ENCODE measurements at regions not wholly inside any gene's neighbourhood (a gene's known extent, or its start where the extent isn't known, plus 50 kb on each side); places are given as distances from the start of the nearest gene placed in this dataset.

DNA sequence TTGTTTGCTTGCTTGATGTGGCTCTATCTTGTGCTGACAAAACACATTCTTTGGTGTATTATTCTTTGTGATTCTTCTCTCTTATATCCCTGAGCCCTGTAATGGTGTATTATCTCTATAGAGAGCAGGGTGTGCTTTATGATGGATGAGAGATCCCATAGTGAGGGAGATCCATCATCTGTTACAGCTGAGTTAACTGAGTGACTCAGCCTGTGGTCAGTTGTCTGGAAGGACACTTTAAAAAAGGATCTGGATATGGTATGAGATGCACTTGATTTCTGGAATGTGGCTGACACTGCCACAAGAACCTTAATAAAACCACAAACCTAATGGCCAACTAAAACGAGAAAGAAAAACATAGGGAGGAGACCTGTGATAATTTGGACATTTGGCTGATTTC, 461.4 kb upstream of the SYT1 start:
- Histone ChIP-seq H3K9me3 (ENCODE audit: control insufficient read depth, low read depth, low read length) (no peaks in the 10 kb centered on the region), H3K4me1 (ENCODE audit: control insufficient read depth, insufficient read depth, low read length) (no peaks in the 10 kb centered on the region), H3K4me3 (ENCODE audit: low read length) (no peak overlapping the region), H3K27me3 (ENCODE audit: control insufficient read depth, insufficient read depth, low read length) (no peaks in the 10 kb centered on the region), H3K36me3 (ENCODE audit: control insufficient read depth, insufficient read depth, low read length) (no peaks in the 10 kb centered on the region), H3K27ac (ENCODE audit: low read length) (no peak overlapping the region)
- no peak for DNase-seq
- 71% methylated on average over 1 of the region's 1 CpG for WGBS (ENCODE audit: insufficient coverage, low lambda C conversion rate)

DNA sequence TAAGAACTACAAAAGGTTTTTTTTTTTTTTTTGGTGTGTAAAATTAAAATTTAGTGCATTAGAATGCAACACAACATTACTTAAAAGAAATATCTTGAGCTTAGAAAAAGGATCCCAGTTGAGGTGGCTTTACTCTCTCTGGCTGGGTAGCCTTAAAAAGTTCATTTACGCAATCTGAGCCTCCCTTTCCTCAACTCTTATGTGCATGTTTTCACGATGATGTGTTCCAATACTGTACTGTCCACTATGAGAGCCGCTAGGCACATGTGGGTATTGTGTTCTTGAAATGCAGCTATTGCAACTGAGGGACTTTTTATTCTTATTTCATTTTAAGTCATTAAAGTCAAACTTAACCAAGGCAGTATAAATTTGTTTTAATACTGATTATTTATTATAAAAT, 460.9 kb upstream of the SYT1 start:
- WGBS (ENCODE audit: insufficient coverage, low lambda C conversion rate), result 83% methylated on average over 1 of the region's 3 CpGs
- Histone ChIP-seq H3K4me1 (ENCODE audit: control insufficient read depth, insufficient read depth, low read length) (no peaks in the 10 kb centered on the region), H3K36me3 (ENCODE audit: control insufficient read depth, insufficient read depth, low read length) (no peaks in the 10 kb centered on the region), H3K4me3 (ENCODE audit: low read length) (no peak overlapping the region), H3K27ac (ENCODE audit: low read length) (no peak overlapping the region), H3K27me3 (ENCODE audit: control insufficient read depth, insufficient read depth, low read length) (no peaks in the 10 kb centered on the region), H3K9me3 (ENCODE audit: control insufficient read depth, low read depth, low read length) (no peaks in the 10 kb centered on the region)
- DNase-seq, result no peak

DNA sequence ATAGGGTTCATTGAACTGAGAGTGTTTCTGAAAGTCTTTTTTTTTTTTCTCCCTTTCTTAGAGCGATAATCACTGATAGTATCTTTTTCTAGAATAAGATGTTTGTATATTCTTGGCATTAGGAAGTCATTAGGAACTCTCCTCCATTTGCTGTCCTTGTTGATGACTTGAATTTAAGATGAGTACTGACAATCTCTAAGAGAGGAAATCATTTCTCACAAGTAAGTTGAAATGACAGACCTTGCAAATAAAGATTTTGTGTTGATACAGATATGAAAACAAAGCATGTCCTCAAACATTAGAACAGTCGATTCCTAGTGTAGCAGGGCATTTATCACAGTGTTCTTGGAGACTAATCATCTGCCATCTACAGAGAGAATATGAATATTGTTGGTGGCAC, 458.4 kb upstream of the SYT1 start:
- no peaks in the 10 kb centered on the region for H3K4me1 ChIP-seq (ENCODE audit: control insufficient read depth, insufficient read depth, low read length)
- H3K9me3 ChIP-seq (ENCODE audit: control insufficient read depth, low read depth, low read length), result no peaks in the 10 kb centered on the region
- H3K27me3 ChIP-seq (ENCODE audit: control insufficient read depth, insufficient read depth, low read length), result no peaks in the 10 kb centered on the region
- DNase-seq, result no peak
- no CpG with 5 or more reads among the region's 2 CpGs for WGBS (ENCODE audit: insufficient coverage, low lambda C conversion rate)
- no peaks in the 10 kb centered on the region for H3K36me3 ChIP-seq (ENCODE audit: control insufficient read depth, insufficient read depth, low read length)
- H3K27ac ChIP-seq (ENCODE audit: low read length), result no peak overlapping the region
- no peak overlapping the region for H3K4me3 ChIP-seq (ENCODE audit: low read length)

DNA sequence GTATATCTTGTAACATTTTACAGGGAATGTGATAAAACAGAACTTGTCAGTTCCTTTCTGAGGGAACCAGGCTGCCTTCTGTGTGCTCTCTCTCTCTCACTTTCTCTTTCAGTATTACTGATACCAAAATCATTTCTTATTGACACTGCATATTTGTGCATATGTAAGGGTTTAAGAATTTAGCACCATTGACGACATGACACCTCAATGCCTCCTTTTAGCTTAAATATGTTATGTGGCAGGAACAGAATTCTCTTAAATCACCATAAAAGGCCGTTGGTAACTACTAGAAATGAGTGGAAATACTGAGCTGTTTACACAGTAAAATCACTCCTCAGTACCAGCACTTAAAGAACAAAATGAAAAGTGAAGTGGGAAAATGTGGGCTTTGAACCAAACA, 457.7 kb upstream of the SYT1 start:
- Histone ChIP-seq H3K9me3 (ENCODE audit: control insufficient read depth, low read depth, low read length) (no peaks in the 10 kb centered on the region), H3K27me3 (ENCODE audit: control insufficient read depth, insufficient read depth, low read length) (no peaks in the 10 kb centered on the region), H3K27ac (ENCODE audit: low read length) (no peak overlapping the region), H3K4me3 (ENCODE audit: low read length) (no peak overlapping the region), H3K36me3 (ENCODE audit: control insufficient read depth, insufficient read depth, low read length) (no peaks in the 10 kb centered on the region), H3K4me1 (ENCODE audit: control insufficient read depth, insufficient read depth, low read length) (no peaks in the 10 kb centered on the region)
- WGBS (ENCODE audit: insufficient coverage, low lambda C conversion rate), result no CpG with 5 or more reads among the region's 2 CpGs
- DNase-seq, result no peak

DNA sequence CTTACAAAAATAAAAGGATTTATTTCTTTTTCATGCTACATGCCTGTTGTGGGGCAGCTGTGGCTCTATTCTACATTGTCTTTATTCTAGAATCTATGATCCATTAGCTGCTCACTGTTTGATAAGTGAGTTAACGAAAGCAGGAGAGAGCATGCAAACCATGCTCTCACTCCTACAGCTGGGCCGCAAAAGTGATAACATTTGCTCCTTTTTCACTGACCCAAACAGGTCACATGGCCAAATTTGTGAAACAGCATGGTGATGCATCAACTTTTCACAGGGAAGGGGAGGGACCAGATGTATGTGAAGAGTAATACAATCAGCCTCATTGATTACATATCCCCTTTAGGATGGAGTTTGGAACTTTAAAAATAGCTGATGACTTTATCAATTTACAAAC, 456.9 kb upstream of the SYT1 start:
- Histone ChIP-seq H3K9me3 (ENCODE audit: control insufficient read depth, low read depth, low read length) (no peaks in the 10 kb centered on the region), H3K36me3 (ENCODE audit: control insufficient read depth, insufficient read depth, low read length) (no peaks in the 10 kb centered on the region), H3K4me1 (ENCODE audit: control insufficient read depth, insufficient read depth, low read length) (no peaks in the 10 kb centered on the region), H3K27ac (ENCODE audit: low read length) (no peak overlapping the region), H3K27me3 (ENCODE audit: control insufficient read depth, insufficient read depth, low read length) (no peaks in the 10 kb centered on the region), H3K4me3 (ENCODE audit: low read length) (no peak overlapping the region)
- no peak for DNase-seq
- no CpG with 5 or more reads among the region's 2 CpGs for WGBS (ENCODE audit: insufficient coverage, low lambda C conversion rate)

- Histone ChIP-seq H3K4me3 (ENCODE audit: low read length) (no peak overlapping the region), H3K27ac (ENCODE audit: low read length) (no peak overlapping the region), H3K4me1 (ENCODE audit: control insufficient read depth, insufficient read depth, low read length) (no peaks in the 10 kb centered on the region), H3K27me3 (ENCODE audit: control insufficient read depth, insufficient read depth, low read length) (no peaks in the 10 kb centered on the region), H3K9me3 (ENCODE audit: control insufficient read depth, low read depth, low read length) (no peaks in the 10 kb centered on the region), H3K36me3 (ENCODE audit: control insufficient read depth, insufficient read depth, low read length) (no peaks in the 10 kb centered on the region)
- no peak for DNase-seq
- WGBS (ENCODE audit: insufficient coverage, low lambda C conversion rate), result 100% methylated on average over 1 of the region's 1 CpG
Measured at GRCh38 chr12:78414071-78414470, 450.5 kb upstream of the SYT1 start.

GRCh38 chr12:78418919-78419318, 445.7 kb upstream of the SYT1 start:
- DNase-seq, result no peak
- Histone ChIP-seq H3K27ac (ENCODE audit: low read length) (no peak overlapping the region), H3K4me1 (ENCODE audit: control insufficient read depth, insufficient read depth, low read length) (no peaks in the 10 kb centered on the region), H3K36me3 (ENCODE audit: control insufficient read depth, insufficient read depth, low read length) (no peaks in the 10 kb centered on the region), H3K27me3 (ENCODE audit: control insufficient read depth, insufficient read depth, low read length) (no peaks in the 10 kb centered on the region), H3K9me3 (ENCODE audit: control insufficient read depth, low read depth, low read length) (no peaks in the 10 kb centered on the region), H3K4me3 (ENCODE audit: low read length) (no peak overlapping the region)
- WGBS (ENCODE audit: insufficient coverage, low lambda C conversion rate), result no CpG with 5 or more reads among the region's 2 CpGs

DNA sequence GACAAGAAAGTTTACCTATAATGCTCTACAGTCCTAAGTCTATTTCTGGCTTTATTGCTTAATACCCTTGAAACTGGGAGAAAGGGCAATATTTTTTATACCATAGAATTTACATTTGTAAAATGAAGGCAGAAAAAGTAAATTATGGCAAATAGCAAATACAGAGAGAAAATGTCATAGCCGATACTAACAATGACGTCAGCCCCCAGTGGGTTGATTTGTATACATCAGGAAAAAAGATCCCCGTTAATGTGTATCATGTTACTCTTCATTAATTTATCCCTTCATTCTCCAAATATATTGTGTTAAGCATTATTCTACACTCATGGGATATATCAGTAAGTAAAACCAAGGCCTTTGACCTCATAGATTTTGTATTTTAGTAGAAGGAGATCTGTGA, 445.1 kb upstream of the SYT1 start:
- Histone ChIP-seq H3K27me3 (ENCODE audit: control insufficient read depth, insufficient read depth, low read length) (no peaks in the 10 kb centered on the region), H3K27ac (ENCODE audit: low read length) (no peak overlapping the region), H3K4me3 (ENCODE audit: low read length) (no peak overlapping the region), H3K36me3 (ENCODE audit: control insufficient read depth, insufficient read depth, low read length) (no peaks in the 10 kb centered on the region), H3K9me3 (ENCODE audit: control insufficient read depth, low read depth, low read length) (no peaks in the 10 kb centered on the region), H3K4me1 (ENCODE audit: control insufficient read depth, insufficient read depth, low read length) (no peaks in the 10 kb centered on the region)
- no peak for DNase-seq
- no CpG with 5 or more reads among the region's 3 CpGs for WGBS (ENCODE audit: insufficient coverage, low lambda C conversion rate)

DNA sequence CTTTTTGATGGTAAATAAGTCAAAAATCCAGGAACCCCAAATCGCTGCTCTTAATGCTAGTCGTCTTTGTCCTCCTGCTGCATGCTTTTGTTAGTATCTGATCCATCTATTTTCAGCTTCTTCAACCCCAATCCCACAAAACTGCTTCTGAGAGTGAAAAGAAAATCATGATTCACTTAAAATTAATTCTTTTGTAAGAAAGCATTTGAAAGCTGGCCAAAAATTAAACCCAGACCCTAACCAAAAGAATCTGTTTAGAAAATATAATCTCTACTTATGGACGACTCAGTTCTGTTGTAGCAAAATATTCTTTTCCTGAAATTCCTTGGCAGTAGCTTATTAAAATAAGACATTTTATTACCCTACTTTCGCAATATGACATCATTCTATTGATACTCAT, 443.6 kb upstream of the SYT1 start:
- Histone ChIP-seq H3K4me3 (ENCODE audit: low read length) (no peak overlapping the region), H3K4me1 (ENCODE audit: control insufficient read depth, insufficient read depth, low read length) (no peaks in the 10 kb centered on the region), H3K27me3 (ENCODE audit: control insufficient read depth, insufficient read depth, low read length) (no peaks in the 10 kb centered on the region), H3K27ac (ENCODE audit: low read length) (no peak overlapping the region), H3K36me3 (ENCODE audit: control insufficient read depth, insufficient read depth, low read length) (no peaks in the 10 kb centered on the region), H3K9me3 (ENCODE audit: control insufficient read depth, low read depth, low read length) (no peaks in the 10 kb centered on the region)
- WGBS (ENCODE audit: insufficient coverage, low lambda C conversion rate), result 68% methylated on average over 3 of the region's 4 CpGs
- no peak for DNase-seq

GRCh38 chr12:78430551-78430950, 434.0 kb upstream of the SYT1 start:
- no peaks in the 10 kb centered on the region for H3K9me3 ChIP-seq (ENCODE audit: control insufficient read depth, low read depth, low read length)
- no peaks in the 10 kb centered on the region for H3K4me1 ChIP-seq (ENCODE audit: control insufficient read depth, insufficient read depth, low read length)
- no peak for DNase-seq
- H3K27ac ChIP-seq (ENCODE audit: low read length), result no peak overlapping the region
- H3K4me3 ChIP-seq (ENCODE audit: low read length), result no peak overlapping the region
- no peaks in the 10 kb centered on the region for H3K27me3 ChIP-seq (ENCODE audit: control insufficient read depth, insufficient read depth, low read length)
- H3K36me3 ChIP-seq (ENCODE audit: control insufficient read depth, insufficient read depth, low read length), result no peaks in the 10 kb centered on the region
- 5% methylated on average over 2 of the region's 2 CpGs for WGBS (ENCODE audit: insufficient coverage, low lambda C conversion rate)

DNA sequence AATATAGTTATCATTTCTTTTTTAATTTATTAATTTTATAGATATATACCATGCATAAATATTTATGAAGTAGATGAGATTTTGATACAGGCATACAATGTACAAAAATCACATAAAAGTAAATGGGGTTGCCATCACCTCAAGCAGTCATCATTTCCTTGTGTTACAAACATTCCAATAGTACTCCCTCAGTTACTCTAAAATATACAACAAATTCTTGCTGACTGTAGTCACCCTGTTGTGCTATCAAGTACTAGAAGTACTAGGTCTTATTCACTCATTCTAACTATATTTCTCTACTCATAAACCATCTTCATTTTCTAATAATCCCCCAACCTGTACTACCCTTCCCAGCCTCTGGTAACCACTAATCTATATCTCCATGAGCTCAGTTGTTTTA, 432.6 kb upstream of the SYT1 start:
- Histone ChIP-seq H3K36me3 (ENCODE audit: control insufficient read depth, insufficient read depth, low read length) (no peaks in the 10 kb centered on the region), H3K27ac (ENCODE audit: low read length) (no peak overlapping the region), H3K4me1 (ENCODE audit: control insufficient read depth, insufficient read depth, low read length) (no peaks in the 10 kb centered on the region), H3K9me3 (ENCODE audit: control insufficient read depth, low read depth, low read length) (no peaks in the 10 kb centered on the region), H3K27me3 (ENCODE audit: control insufficient read depth, insufficient read depth, low read length) (no peaks in the 10 kb centered on the region), H3K4me3 (ENCODE audit: low read length) (no peak overlapping the region)
- DNase-seq, result no peak

Data from large intestine (tissue), 3 donors.